SH-SY5Y (cell line): ENCODE measurements at regions not wholly inside any gene's neighbourhood (a gene's known extent, or its start where the extent isn't known, plus 50 kb on each side); places are given as distances from the start of the nearest gene placed in this dataset.

ENCODE experiments used
- GATA2 ChIP-seq: IDR thresholded peaks from 2 replicates; pipeline ENCODE4 v1.6.1; 2011; ENCODE audit warnings: mild to moderate bottlenecking, low read depth, low read length
- GATA3 ChIP-seq: IDR thresholded peaks from 2 replicates; pipeline ENCODE4 v1.6.1; 2011; ENCODE audit warnings: low read depth, mild to moderate bottlenecking, low read length, moderate library complexity

- TF ChIP-seq GATA3 (no peak), GATA2 (no peak)
These were observed 502.0 kb upstream of the DPP6 start for GRCh38 chr7:153550173-153550572.
